GM18502 (cell line): ENCODE measurements at regions not wholly inside any gene's neighbourhood (a gene's known extent, or its start where the extent isn't known, plus 50 kb on each side); places are given as distances from the start of the nearest gene placed in this dataset.
"Not testable (repeated sequence)": the region's sequence is repeated elsewhere in the genome, so short reads cannot be mapped to it uniquely, and the experiment has no call there.

ENCODE experiments used
- ATAC-seq: cut with Tn5 transposase; IDR thresholded peaks from one replicate; pipeline ENCODE4 v1.9.1; 2021; ENCODE audit warnings: mild to moderate bottlenecking; ENCODE audit not compliant: unreplicated experiment, poor library complexity

DNA sequence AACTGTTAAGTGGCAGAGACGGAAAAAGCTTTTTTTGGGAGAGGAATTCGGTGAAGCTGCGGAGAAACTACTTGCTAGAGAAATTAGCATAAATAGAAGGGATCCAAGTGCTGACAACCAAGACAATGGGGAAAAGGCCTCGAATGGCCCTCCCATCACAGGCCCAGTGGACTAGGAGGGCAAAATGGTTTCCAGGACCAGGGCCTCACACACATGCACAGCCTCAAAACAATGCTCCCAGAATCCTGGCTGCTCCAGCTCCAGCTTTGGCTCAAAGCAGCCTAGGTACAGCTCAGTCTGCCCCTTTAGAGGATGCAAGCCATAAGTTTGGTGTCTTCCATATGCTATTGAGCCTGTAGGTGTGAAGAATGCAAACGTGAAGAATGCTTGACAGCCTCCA, 388.2 kb downstream of the OTOL1 start:
- no peak for ATAC-seq

DNA sequence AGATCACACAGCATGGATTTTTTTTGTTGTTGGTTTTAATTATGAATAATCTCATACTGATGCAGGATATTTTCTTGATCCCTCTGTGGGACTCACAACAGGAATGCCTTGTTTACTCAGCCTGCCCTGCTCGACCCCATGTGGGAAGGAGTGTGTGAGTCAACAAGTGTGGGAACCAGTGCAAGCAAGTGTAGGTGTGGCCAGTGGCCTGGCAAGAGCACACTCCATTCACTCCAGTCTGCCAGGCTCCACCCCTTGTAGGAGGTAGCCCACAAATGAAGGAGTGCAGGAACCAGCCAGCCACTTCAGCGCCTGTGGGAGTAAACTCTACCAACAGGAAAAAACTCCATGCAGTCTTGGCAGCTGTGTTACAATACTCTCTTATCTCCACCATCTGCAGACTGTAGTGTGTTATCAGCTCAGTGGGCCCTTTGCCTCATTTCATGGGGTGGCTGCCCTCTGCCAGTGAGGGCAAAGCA, 393.6 kb downstream of the OTOL1 start:
- ATAC-seq, result no peak

DNA sequence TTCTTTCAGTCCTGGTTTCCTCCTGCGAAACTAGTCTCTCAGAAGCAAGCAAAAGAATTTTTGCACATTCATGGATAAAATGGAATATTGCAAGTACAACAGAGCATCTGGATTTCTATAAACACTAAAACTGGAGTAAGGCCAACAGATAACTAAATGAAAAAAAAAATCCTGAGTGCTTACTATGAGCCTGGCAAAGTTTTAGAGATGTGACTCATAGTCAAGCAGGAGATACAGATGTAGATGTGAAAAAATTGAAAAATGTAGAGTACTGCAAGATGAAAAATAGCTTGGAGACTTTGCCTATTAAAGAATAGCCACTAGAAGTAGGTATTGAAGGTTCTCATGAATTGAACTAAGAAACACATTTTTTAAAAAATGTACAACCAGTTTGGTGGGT, 397.4 kb downstream of the OTOL1 start:
- no peak for ATAC-seq

DNA sequence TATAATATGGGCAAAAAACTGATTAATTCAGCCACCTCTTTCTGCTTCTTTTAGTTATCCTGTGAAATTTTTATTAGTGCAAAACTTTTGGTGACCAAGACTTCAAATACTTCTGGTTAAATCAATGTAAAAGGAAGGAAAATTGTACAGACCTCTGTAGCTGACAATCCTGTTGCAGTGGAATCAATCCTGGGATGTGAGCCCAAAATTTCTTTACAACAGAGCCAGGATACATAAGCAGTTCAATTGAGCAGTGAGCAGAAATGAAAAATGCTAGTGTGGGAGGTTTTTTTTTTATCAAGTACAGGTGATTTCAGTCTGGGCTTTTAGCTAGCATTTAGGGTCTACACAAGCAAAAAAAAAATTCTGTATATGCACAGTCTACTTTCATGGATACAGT, 398.0 kb downstream of the OTOL1 start:
- ATAC-seq, result no peak

DNA sequence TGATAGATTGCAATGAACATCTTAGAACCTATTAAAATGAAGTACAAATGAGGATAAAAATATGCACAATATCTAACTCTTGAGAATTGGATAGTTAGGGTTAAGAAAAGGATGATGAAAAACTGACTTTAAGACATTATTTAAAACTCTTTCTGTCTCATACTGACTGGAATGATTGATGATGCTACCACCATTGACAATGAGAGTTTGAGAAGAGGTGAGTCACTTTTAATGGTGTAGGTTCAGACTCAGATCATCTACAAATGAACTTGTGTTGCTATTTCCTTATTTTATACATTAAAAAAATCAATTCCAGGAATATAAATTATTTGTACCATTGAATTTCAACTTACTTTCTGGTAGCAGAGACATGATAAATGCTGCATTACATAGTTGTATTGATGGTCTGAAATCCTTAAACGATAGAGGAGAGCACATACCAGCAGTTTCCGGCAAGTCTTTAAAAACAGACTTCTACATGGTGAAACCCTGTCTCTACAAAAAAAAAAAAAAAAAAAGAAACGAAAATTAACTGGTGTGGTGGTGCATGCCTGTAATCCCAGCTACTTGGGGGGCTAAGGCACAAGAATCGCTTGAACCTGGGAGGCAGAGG, 409.0 kb downstream of the OTOL1 start:
- ATAC-seq, result no peak

DNA sequence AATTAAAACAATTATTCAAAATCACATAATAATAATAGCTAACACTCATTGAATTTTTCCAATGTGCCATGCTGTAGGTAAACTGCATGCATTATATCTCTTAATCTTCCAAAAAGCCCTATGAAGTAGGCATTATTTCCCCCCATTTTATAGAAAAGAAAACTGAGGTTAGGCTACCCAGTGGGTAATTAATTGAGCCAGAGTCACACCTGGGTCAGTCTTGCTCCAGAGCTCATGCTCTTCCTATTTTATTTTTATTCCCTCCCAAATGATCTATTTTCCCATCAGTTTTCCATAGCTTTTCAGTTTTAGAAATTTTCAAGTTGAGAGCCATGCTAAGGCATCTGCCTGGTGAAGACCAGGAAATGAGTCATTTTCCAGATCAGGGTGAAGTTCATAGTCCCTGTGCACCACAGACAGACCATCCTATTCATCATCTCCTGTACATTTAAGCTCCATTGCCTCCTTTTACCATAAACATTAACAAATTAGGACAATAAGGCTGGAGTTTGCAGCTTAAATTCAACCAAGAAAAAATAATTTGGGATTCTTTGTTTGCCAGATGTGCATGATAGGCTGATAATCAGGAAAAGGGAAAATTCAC, 417.3 kb downstream of the OTOL1 start:
- ATAC-seq, result no peak

DNA sequence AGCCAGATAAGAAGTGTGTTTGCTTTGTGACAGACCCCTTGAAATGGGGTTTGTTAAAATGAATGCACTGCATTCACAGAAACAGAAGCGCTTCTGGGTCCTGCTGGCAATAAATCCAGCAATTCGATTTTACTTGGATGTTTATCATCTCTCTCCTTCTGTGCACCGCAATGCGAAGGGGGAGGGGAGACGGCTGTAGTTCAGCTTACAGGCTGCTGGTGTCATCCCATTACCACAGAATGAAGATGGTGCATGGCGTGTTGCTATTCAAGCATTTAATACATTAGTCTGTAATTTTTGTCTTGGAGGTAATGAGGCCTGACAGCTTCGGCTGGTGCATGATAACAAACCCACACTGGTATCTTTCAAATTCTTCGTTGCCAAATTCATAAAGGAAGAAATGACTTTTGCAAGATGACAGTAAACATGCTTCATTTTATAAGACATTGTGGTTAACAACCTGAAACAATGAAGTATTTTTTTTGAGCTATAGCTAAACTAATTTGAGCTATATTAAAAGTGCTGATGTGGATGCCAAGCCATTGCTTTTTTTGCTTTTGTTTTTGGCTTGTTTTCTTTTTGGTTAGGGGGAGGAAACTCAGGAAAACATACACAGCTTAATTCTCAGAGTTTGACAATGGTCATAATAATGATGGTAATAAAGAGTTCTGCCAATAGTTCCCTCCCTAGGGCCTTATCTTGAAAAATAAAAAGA, 418.3 kb downstream of the OTOL1 start:
- ATAC-seq, result no peak

DNA sequence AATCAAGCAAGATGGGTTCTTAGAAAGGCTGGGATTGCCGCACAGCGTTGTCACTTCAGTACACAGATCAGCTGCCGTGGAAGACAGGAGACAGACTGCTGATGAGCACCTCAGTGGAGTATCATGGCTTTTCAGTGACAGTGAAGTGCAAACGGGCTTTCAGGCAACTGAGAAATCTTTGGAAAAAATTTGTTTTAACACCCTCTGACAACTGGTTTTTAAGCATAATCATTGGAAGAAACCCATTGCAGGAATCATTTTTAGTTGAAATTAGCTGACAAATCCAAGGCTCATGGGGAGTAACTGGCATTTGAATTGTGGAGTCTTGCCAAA, 418.8 kb downstream of the OTOL1 start:
- ATAC-seq, result no peak

DNA sequence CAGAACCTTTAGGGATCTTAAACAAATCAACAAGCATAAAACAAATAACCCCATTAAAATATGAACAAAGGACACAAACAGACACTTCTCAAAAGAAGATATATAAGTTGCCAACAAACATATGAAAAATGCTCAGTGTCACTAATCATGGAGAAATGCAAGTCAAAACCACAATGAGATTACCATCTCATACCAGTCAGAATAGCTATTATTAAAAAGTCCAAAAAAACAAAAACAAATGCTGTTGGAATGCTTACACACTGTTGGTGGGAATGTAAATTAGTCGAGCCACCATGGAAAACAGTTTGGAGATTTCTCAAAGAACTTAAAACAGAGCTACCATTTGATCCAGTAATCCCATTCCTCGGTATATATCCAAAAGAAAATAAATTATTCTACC, 423.6 kb downstream of the OTOL1 start:
- ATAC-seq, result no peak

DNA sequence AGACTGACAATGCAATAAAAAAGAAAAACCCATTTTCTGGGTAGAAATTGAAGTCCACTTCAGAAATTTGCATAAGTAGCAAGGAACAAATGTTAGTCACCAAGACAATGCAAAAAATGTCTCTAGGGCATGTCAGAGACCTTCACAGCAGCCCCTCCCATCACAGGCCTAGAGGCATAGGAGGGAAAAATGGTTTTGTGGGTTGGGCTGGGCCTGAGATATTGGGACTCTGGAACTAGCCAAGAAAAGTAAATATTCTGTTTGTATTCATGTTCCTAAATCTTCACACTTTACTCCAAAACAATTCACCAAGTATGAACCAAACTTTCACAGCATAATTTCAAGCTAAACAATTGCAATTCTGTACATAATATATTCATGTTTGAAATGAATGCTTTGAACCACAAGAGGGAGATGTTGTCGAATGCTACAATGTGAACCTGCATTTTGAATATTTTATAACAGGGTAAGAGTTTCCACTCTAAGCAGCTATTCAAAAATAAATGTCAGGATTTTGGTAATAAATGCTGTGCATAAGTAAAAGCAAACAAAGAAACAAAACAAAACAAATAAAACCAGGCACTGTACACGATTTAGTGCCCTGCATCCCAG, 429.2 kb downstream of the OTOL1 start:
- no peak for ATAC-seq

DNA sequence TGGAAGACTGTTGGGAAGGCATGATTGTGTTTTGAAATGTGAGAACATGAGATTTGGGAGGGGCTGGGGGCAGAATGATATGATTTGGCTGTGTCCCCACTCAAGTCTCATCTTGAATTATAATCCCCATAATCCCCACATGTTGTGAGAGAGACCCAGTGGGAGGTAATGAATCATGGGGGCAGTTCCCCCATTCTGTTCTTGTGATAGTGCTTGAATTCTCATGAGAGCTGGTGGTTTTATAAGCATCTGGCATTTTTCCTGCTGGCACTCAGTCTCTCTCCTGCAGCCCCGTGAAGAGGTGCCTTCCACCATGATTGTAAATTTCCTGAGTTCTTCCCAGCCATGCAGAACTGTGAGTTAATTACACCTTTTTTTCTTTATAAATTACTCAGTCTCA, 430.5 kb downstream of the OTOL1 start:
- ATAC-seq, result no peak

DNA sequence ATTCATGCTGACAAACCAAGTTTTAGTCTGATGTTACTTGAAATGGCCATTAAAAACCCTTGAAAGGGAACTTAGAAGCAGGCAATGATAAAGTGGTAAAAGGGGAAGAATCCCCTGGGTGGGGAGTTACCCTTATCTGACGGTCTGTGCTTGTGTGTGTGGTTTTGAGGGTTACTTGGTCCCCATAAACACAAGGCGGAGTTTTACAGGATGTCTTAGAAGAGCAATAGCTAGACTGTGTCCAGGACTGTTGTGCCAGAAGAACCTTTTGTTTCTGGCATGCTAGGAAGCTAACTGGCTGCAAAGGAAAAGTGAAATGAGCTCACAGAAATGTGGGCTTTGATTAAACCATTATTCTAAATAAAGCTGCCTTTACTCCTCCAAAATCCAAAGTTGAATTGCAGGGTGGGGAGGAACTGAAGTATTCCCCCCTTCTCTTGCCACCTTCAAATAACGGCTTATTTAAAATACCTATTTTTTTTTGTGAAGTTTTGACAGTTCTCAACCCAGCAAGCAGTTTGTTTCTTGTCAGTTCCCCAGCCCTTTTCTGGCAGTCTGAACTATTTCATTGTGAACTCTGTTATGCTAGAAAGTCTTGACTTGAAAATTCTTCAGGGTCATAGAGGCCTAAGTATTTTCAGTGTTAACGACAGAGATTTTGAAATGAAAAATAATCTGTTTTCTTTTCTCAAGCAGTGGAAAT, 443.5 kb downstream of the OTOL1 start:
- peak; percentile 44 for ATAC-seq

DNA sequence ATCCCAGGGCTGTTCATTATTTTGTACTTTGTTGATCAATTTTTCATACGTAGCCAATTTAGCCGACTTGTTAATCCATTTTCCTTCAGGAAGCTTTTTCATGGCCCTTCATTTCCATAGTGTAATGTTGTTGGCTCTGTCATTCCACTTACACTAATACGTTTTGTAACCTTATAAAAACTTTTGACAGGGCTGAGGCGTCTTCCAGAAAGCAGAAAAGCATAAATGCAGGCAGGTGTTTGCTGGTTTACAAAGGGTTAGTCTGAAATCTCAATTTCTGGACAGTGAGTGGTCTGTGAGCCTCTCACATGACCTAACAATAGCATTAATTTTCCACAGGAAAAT, 444.0 kb downstream of the OTOL1 start:
- no peak for ATAC-seq

DNA sequence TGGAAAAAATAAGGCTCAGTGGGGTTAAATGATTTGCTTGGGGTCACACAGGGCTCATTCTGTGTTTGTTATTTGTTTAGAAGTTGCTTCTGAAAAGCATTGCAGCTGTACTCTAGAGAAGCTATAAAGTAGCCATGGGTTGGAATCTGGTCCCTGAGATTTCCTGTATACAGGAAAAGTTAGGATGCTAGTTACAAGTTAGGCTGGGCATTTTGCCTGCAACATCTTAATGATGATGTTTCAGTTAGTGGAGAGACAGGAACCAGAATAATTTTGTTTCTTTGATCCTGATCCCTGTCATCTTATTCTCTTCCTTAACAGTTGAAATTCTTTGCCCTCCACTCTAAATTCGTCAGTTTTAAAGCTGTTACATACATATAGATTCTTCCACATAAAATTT, 445.3 kb downstream of the OTOL1 start:
- ATAC-seq, result no peak

DNA sequence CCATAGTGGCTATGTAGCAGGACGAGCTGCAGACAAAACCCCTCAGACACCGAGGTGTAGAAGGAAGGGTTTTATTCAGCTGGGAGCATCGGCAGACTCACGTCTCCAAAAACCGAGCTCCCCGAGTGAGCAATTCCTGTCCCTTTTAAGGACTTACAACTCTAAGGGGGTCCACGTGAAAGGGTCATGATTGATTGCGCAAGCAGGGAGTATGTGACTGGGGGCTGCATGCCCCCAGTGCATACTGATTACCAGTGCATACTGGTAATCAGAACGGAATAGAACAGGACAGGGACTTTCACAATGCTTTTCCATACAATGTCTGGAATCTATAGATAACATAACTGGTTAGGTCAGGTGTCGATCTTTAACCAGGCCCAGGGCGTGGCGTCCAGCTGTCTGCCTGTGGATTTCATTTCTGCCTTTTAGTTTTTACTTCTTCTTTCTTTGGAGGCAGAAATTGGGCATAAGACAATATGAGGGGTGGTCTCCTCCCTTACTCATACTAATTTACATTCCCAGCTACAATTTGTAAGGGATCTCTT, 447.3 kb downstream of the OTOL1 start:
- ATAC-seq, result not testable (repeated sequence)

DNA sequence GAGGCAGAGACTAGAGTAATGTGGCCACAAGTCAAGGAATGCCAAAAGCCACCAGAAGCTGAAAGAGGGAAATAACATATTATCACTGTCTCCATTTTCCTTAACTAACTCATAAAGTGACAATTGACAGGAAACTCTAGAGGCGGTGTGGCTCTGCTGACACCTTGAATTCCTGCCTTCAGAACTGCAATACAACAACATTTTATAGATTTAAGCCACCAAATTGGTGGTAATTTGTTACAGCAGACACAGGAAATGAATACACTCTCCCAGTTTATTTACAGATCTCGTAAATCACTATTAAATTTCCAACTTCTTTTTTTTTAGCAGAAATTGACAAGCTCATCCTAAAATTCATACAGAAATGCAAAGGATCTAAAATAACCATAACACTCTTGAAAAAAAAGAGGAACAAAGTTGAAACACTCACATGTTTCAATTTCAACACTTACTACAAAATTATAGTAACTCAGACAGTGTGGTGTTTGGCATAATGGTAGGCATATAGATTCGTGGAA, 449.9 kb downstream of the OTOL1 start:
- ATAC-seq, result no peak

DNA sequence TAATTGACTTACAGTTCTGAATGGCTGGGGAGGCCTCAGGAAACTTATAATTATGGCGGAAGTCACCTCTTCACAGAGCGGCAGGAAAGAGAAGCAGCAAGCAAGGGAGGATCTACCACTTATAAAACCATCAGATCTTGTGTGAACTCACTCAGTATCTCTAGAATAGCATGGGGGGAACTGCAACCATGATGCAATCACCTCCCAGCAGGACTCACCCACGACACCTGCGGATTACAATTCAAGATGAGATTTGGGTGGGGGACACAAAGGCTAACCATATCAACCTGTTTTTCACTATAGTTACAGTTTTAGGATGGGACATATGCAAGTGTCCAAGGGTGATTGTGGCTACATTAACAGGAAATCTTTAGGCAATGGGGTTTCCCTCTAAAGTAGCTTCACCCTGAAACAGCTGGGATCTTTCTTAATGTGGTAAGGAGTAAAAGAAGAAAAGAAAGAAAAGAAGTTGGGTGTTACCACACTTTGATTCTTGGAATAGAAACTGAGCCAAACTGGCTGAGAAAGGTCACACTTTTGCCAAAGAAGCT, 453.8 kb downstream of the OTOL1 start:
- ATAC-seq, result no peak

DNA sequence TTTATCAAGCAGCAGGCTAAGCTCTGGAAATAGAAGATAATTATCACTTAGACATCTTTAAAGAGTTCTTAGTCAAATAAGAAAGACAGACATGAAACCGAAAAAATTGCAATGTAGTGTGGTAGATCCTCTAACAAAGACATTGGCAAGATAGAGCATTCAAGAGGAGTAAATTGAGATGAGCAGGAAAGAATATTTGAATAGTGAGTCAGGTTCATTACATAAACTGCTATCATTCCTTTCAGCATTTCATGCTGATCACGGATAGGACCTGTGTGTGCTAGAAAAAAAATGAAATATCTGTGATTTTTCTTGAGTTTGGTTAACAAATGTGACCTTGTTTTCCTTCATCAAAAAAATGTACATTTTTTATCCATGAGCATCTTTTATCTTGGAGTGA, 460.9 kb downstream of the OTOL1 start:
- ATAC-seq, result no peak

DNA sequence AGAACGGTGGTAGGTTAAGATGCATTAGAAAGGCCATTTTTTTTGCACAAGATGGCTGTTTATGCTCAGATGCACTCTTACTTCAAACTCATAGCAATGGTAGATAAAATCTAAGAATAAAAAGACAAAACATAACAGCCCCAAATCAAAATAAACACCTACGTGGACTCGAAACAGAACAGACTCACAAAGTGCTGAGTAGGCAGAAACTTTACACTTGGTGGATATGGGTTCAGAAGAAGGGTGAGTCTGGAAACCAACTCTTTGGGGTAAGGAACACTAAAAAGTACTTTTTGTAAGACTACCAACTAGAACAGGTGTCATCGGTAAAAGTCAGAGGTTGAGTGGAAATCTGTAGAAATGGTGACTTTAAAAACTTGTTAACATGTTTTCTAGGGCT, 468.2 kb downstream of the OTOL1 start:
- no peak for ATAC-seq

DNA sequence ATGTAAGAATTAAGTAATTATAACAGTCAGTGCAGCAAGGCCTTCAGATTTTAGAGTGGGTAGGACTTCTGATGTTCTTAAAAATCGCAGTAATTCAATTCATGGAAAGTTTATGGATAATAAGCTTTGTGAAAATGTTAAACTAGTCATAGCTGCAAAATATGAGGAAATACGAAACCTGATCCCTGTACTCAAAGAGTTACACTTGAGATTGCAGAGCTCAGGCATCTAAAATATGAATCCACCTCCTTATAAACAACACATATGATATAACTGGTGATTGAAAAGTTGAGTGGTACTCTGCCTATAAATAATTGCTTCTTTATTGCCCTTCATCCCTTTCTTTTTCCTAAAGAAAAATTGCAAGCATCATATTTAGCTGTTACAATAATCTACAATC, 473.3 kb downstream of the OTOL1 start:
- no peak for ATAC-seq
